ENCODE measurements at regions not wholly inside any gene's neighbourhood (a gene's known extent, or its start where the extent isn't known, plus 50 kb on each side); places are given as distances from the start of the nearest gene placed in this dataset.

- TF ChIP-seq CTCF (IDR thresholded peaks at IDR 0.05) (no peak), POLR2A (IDR thresholded peaks at IDR 0.05) (no peak)
Measured at GRCh38 chr6:137601471-137601870, 107.3 kb upstream of the OLIG3 start.

Data from lower leg skin (tissue), 3 donors.